GM04504 (cell line): ENCODE measurements at regions not wholly inside any gene's neighbourhood (a gene's known extent, or its start where the extent isn't known, plus 50 kb on each side); places are given as distances from the start of the nearest gene placed in this dataset.

Experiments used
- DNase-seq: peaks from one replicate; pipeline ENCODE4 v3.0.0-alpha.2; 2012; ENCODE audit warnings: low read depth

GRCh38 chr9:93730217-93730616 is 153.8 kb downstream of the PHF2 start:
- no peak for DNase-seq
